ENCODE measurements at regions not wholly inside any gene's neighbourhood (a gene's known extent, or its start where the extent isn't known, plus 50 kb on each side); places are given as distances from the start of the nearest gene placed in this dataset.

DNA sequence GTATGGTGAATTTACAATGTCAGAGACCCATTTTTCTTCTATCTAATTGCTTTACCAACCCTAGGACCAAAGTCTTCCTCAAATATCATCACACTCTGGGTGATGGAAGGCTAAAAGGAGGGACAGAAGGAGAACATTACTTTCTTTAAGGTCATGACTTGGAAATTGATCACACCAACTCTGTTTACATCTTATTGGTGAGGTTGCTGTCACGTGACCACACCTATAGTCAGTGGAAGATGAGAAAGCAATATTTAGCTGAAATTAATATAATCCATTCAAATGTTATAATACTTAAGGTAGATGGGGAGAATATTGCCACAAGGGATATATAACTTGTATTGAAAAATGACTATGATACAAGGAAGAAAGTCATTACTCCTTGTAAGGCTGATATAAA lies 183.6 kb upstream of the SMIM30 start:
- H3K4me1 ChIP-seq: no peaks in the 10 kb centered on the region
- TF ChIP-seq POLR2A (IDR thresholded peaks at IDR 0.05) (no peak), CTCF (IDR thresholded peaks at IDR 0.05) (no peak), POLR2AphosphoS5 (IDR thresholded peaks at IDR 0.05) (no peak)
- no peaks in the 10 kb centered on the region for H3K27me3 ChIP-seq
- H3K27ac ChIP-seq: no peak overlapping the region
- no peak for DNase-seq (ENCODE audit: low spot score in 2 of 2)
- H3K4me3 ChIP-seq: no peak overlapping the region
- intact Hi-C loops (cut with DNase I; ENCODE audit: low total_unique reads): loop anchor here (10.0 kb wide), 1 partner anchor 103 kb away; no protein-coding TSS in a partner anchor
- no peaks in the 10 kb centered on the region for H3K9me3 ChIP-seq
- H3K36me3 ChIP-seq: no peaks in the 10 kb centered on the region

DNA sequence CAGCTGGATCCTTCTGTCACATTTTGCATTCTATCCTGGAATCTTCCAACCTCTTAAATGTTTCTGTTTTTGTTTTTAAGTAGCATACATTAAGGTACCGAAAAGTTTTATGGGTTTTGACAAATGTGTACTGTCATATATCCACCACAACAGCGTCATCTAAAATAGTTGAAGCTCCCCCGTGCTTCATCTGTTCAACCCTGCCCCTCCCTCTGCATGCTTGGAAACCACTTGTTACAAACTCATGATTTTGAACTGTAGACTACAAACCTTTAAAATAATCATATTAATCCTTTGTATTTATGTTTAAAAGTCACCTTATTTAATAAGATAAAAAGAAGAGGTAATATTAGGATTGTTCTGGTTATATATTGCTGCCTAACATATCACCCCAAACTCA lies 182.8 kb upstream of the SMIM30 start:
- no peaks in the 10 kb centered on the region for H3K9me3 ChIP-seq
- no peaks in the 10 kb centered on the region for H3K27me3 ChIP-seq
- no peaks in the 10 kb centered on the region for H3K36me3 ChIP-seq
- H3K27ac ChIP-seq: no peak overlapping the region
- no peak for DNase-seq (ENCODE audit: low spot score in 2 of 2)
- H3K4me1 ChIP-seq: no peaks in the 10 kb centered on the region
- H3K4me3 ChIP-seq: no peak overlapping the region
- intact Hi-C loops (cut with DNase I; ENCODE audit: low total_unique reads): loop anchor here (10.0 kb wide), 1 partner anchor 104 kb away; no protein-coding TSS in a partner anchor
- TF ChIP-seq POLR2A (IDR thresholded peaks at IDR 0.05): no peak
- no peak for TF ChIP-seq POLR2AphosphoS5 (IDR thresholded peaks at IDR 0.05)
- TF ChIP-seq CTCF (IDR thresholded peaks at IDR 0.05): no peak

GRCh38 chr7:113299748-113300147 lies 181.4 kb upstream of the SMIM30 start:
- H3K27me3 ChIP-seq: no peaks in the 10 kb centered on the region

GRCh38 chr7:113298501-113298900 lies 180.1 kb upstream of the SMIM30 start:
- intact Hi-C loops (cut with DNase I; ENCODE audit: low total_unique reads): no loop called here
- DNase-seq (ENCODE audit: low spot score in 2 of 2): no peak
- H3K9me3 ChIP-seq: no peaks in the 10 kb centered on the region
- H3K27me3 ChIP-seq: no peaks in the 10 kb centered on the region
- TF ChIP-seq CTCF (IDR thresholded peaks at IDR 0.05) (no peak), POLR2A (IDR thresholded peaks at IDR 0.05) (no peak), POLR2AphosphoS5 (IDR thresholded peaks at IDR 0.05) (no peak)
- no peaks in the 10 kb centered on the region for H3K36me3 ChIP-seq
- no peaks in the 10 kb centered on the region for H3K4me1 ChIP-seq
- no peak overlapping the region for H3K4me3 ChIP-seq
- H3K27ac ChIP-seq: no peak overlapping the region

More at GRCh38 chr7:113299748-113300147, 181.4 kb upstream of the SMIM30 start:
- intact Hi-C loops (cut with DNase I; ENCODE audit: low total_unique reads): loop anchor here (10.0 kb wide), 1 partner anchor 105 kb away; no protein-coding TSS in a partner anchor
- H3K4me1 ChIP-seq: no peaks in the 10 kb centered on the region
- DNase-seq (ENCODE audit: low spot score in 2 of 2): no peak
- no peak overlapping the region for H3K4me3 ChIP-seq
- H3K27ac ChIP-seq: no peak overlapping the region
- TF ChIP-seq POLR2A (IDR thresholded peaks at IDR 0.05): no peak
- TF ChIP-seq CTCF (IDR thresholded peaks at IDR 0.05): no peak
- TF ChIP-seq POLR2AphosphoS5 (IDR thresholded peaks at IDR 0.05): no peak
- H3K9me3 ChIP-seq: no peaks in the 10 kb centered on the region
- no peaks in the 10 kb centered on the region for H3K36me3 ChIP-seq

DNA sequence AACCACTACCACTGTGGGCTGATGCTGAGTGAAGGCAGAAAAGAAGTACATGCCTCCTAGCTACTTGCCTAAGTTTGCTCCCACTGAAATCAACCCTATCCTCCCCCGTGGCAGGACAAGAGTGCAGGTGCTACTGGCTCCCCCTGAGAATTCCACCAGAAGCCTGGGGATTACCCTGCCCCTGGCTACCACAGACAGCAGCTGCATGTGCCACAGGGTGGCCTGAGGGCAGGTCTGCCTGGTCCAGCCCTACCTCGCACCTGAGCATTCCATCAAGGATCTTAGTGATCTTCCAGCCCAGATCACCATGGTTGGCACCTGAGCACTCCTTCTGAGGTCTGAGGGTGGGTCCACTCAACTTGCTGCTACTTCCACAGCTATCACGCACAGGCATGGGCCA lies 176.4 kb upstream of the SMIM30 start:
- no peak for TF ChIP-seq POLR2A (IDR thresholded peaks at IDR 0.05)
- TF ChIP-seq POLR2AphosphoS5 (IDR thresholded peaks at IDR 0.05): no peak
- no peak for TF ChIP-seq CTCF (IDR thresholded peaks at IDR 0.05)
- no peak overlapping the region for H3K4me3 ChIP-seq
- H3K36me3 ChIP-seq: no peaks in the 10 kb centered on the region
- intact Hi-C loops (cut with DNase I; ENCODE audit: low total_unique reads): no loop called here
- no peak for DNase-seq (ENCODE audit: low spot score in 2 of 2)
- no peaks in the 10 kb centered on the region for H3K4me1 ChIP-seq
- H3K9me3 ChIP-seq: no peaks in the 10 kb centered on the region
- H3K27me3 ChIP-seq: no peaks in the 10 kb centered on the region
- H3K27ac ChIP-seq: no peak overlapping the region

All from breast epithelium (tissue), 4 donors.